ENCODE measurements at regions not wholly inside any gene's neighbourhood (a gene's known extent, or its start where the extent isn't known, plus 50 kb on each side); places are given as distances from the start of the nearest gene placed in this dataset.

GRCh38 chr10:52540479-52540984, 226.5 kb downstream of the DKK1 start:
- ChIA-PET RAD21 (ENCODE audit: low non-redundant PET in 1 of 2, low total read pairs in 2 of 2, uncharacterized antibody in 2 of 2, unreplicated experiment in 2 of 2) (no interaction called here), POLR2A (no interaction called here), CTCF (no interaction called here)
- peaks cover 13 to 24% of the 10 kb centered on the region in 2 experiments for H3K4me1 ChIP-seq (ENCODE audit: control insufficient read depth in 1 of 2, insufficient read depth in 2 of 2, low read length in 2 of 2)
- no peak overlapping the region for H3K4me3 ChIP-seq (replicated peaks in 1 of 2; ENCODE audit: low read depth in 1 of 2, low read length in 2 of 2)
- no peaks in the 10 kb centered on the region for H4K20me1 ChIP-seq (ENCODE audit: insufficient read depth)
- intact Hi-C loops (cut with micrococcal nuclease), result no loop called here
- no peaks in the 10 kb centered on the region for H3K27me3 ChIP-seq (ENCODE audit: insufficient read depth, low read length)
- H2AFZ ChIP-seq (ENCODE audit: low read depth, low read length, poor library complexity, severe bottlenecking), result peak overlapping the region; percentile 29
- no TSS peak for BruUV-seq (replicated peaks)
- H3K27ac ChIP-seq (ENCODE audit: low read depth, low read length), result no peak overlapping the region
- no peaks in the 10 kb centered on the region for H3K79me2 ChIP-seq (ENCODE audit: insufficient read depth, low read length)
- DNase-seq (ENCODE audit: low read depth, low spot score) (no peak), ATAC-seq (no peak)
- H3K36me3 ChIP-seq (ENCODE audit: control insufficient read depth in 1 of 2, insufficient read depth in 2 of 2, low read length in 2 of 2), result no peaks in the 10 kb centered on the region
- no peaks in the 10 kb centered on the region for H3K9me3 ChIP-seq (ENCODE audit: control insufficient read depth in 1 of 2, insufficient read depth in 1 of 2, low read depth in 1 of 2, low read length in 2 of 2)
- TF ChIP-seq EGR1 (IDR thresholded peaks at IDR 0.05; ENCODE audit: low read depth) (no peak), ELF1 (IDR thresholded peaks at IDR 0.05; ENCODE audit: borderline replicate concordance, low read depth) (no peak), CEBPB (IDR thresholded peaks at IDR 0.05; ENCODE audit: low read depth) (no peak), MAX (IDR thresholded peaks at IDR 0.05) (no peak), RAD21 (IDR thresholded peaks at IDR 0.05; ENCODE audit: low read depth) (no peak), ZFX (IDR thresholded peaks at IDR 0.05) (no peak), REST (IDR thresholded peaks at IDR 0.05; ENCODE audit: low read depth) (no peak), SRF (IDR thresholded peaks at IDR 0.05; ENCODE audit: low read depth) (no peak), JUND (IDR thresholded peaks at IDR 0.05) (no peak), ZBTB33 (IDR thresholded peaks at IDR 0.05; ENCODE audit: extremely low read depth, insufficient replicate concordance, low read length) (no peak), POLR2A (IDR thresholded peaks at IDR 0.05; ENCODE audit: borderline replicate concordance, extremely low read depth, insufficient read depth, insufficient read length) (no peak)
- TF ChIP-seq, protein P1, sequence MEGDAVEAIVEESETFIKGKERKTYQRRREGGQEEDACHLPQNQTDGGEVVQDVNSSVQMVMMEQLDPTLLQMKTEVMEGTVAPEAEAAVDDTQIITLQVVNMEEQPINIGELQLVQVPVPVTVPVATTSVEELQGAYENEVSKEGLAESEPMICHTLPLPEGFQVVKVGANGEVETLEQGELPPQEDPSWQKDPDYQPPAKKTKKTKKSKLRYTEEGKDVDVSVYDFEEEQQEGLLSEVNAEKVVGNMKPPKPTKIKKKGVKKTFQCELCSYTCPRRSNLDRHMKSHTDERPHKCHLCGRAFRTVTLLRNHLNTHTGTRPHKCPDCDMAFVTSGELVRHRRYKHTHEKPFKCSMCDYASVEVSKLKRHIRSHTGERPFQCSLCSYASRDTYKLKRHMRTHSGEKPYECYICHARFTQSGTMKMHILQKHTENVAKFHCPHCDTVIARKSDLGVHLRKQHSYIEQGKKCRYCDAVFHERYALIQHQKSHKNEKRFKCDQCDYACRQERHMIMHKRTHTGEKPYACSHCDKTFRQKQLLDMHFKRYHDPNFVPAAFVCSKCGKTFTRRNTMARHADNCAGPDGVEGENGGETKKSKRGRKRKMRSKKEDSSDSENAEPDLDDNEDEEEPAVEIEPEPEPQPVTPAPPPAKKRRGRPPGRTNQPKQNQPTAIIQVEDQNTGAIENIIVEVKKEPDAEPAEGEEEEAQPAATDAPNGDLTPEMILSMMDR (IDR thresholded peaks at IDR 0.05 in 2 of 3, conservative IDR thresholded peaks at IDR 0.05 in 1 of 3; ENCODE audit: borderline replicate concordance in 1 of 3, insufficient read depth in 1 of 3, low read depth in 2 of 3, low read length in 2 of 3), result no peak
- H3K9me2 ChIP-seq (ENCODE audit: insufficient read depth), result no peaks in the 10 kb centered on the region
- H3K9ac ChIP-seq (ENCODE audit: low read length), result no peak overlapping the region
- H3K4me2 ChIP-seq (ENCODE audit: low read length), result 0 out of 2 replicates have a peak overlapping the region, but pooled peaks have one; percentile 71

All from HCT116 (cell line).